ENCODE measurements at regions not wholly inside any gene's neighbourhood (a gene's known extent, or its start where the extent isn't known, plus 50 kb on each side); places are given as distances from the start of the nearest gene placed in this dataset.

GRCh38 chr7:152970481-152970880 is 210.9 kb downstream of the ACTR3B start:
- Mint-ChIP-seq H3K9me3 (no peaks in the 10 kb centered on the region), H3K36me3 (no peaks in the 10 kb centered on the region), H3K4me1 (no peaks in the 10 kb centered on the region), H3K4me3 (no peak overlapping the region), H3K27ac (no peak overlapping the region), H3K27me3 (no peaks in the 10 kb centered on the region)
- ATAC-seq = no peak

GRCh38 chr7:152974577-152974976 is 215.0 kb downstream of the ACTR3B start:
- H3K27me3 Mint-ChIP-seq = no peaks in the 10 kb centered on the region
- H3K27ac Mint-ChIP-seq = no peak overlapping the region
- no peaks in the 10 kb centered on the region for H3K9me3 Mint-ChIP-seq
- H3K36me3 Mint-ChIP-seq = no peaks in the 10 kb centered on the region
- no peak for ATAC-seq
- no peaks in the 10 kb centered on the region for H3K4me1 Mint-ChIP-seq
- H3K4me3 Mint-ChIP-seq = no peak overlapping the region

DNA sequence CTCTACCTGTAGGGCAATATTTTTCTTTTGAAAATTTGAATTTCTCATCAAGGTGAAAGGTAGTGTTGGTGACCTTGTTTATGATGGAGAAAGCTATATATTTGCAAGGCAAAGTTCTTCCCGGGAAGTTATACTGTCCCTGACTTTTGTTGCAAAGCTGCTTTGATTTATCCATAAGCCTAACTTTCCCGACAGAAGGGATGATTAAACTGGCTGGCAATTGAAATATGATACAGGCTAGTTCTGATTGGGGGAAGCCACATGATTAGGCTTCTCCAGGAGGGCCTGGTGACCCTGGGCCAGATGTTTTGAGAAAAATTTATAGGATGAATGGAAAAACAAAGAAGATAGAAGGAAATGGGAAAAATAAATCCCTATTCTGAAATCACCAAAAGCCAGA is 215.5 kb downstream of the ACTR3B start:
- no peaks in the 10 kb centered on the region for H3K27me3 Mint-ChIP-seq
- H3K9me3 Mint-ChIP-seq = no peaks in the 10 kb centered on the region
- no peak overlapping the region for H3K4me3 Mint-ChIP-seq
- H3K36me3 Mint-ChIP-seq = no peaks in the 10 kb centered on the region
- H3K27ac Mint-ChIP-seq = no peak overlapping the region
- H3K4me1 Mint-ChIP-seq = no peaks in the 10 kb centered on the region
- ATAC-seq = no peak

DNA sequence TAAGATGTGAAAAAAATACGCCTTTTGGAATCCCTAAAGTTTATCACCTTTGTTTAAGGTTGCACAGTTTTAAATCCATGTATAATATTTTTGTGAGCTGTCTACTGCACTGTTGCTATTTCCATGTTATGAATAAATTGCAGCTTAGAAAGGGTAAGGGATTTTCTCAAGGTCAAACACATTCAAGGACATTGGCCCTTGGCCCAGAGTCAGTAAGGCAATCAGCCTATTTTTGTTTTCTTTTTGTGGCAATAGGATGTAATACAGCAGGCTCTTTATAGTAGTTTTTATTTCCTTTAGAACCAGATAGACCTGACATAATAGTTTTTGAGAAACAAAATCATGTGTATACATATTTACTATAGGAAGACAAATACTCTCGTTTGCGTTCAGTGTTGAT is 219.8 kb downstream of the ACTR3B start:
- no peaks in the 10 kb centered on the region for H3K36me3 Mint-ChIP-seq
- no peaks in the 10 kb centered on the region for H3K9me3 Mint-ChIP-seq
- no peak overlapping the region for H3K27ac Mint-ChIP-seq
- no peak overlapping the region for H3K4me3 Mint-ChIP-seq
- no peaks in the 10 kb centered on the region for H3K4me1 Mint-ChIP-seq
- no peaks in the 10 kb centered on the region for H3K27me3 Mint-ChIP-seq
- no peak for ATAC-seq

DNA sequence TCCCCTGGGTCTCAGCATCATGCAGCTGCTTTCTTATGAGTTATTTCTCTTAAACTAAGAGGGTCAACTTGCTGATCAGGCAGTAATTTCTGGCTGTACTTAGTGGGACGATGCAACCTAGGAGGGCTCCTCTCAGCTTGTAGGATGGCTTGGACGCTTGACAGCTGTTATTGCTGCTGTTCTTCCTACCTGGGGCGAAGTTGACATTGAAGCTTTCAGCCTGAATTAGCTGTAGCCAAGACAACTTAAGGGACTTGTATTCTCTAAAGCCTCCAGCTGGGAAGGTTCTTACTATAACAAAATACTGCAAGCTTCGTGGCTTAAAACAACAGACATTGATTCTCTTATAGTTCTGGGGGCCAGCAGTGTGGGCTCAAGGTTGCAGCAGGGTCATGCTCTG is 224.9 kb downstream of the ACTR3B start:
- H3K9me3 Mint-ChIP-seq = no peaks in the 10 kb centered on the region
- no peaks in the 10 kb centered on the region for H3K4me1 Mint-ChIP-seq
- no peaks in the 10 kb centered on the region for H3K27me3 Mint-ChIP-seq
- H3K27ac Mint-ChIP-seq = no peak overlapping the region
- ATAC-seq = no peak
- H3K4me3 Mint-ChIP-seq = no peak overlapping the region
- no peaks in the 10 kb centered on the region for H3K36me3 Mint-ChIP-seq

- H3K4me3 Mint-ChIP-seq = no peak overlapping the region
- H3K9me3 Mint-ChIP-seq = no peaks in the 10 kb centered on the region
- ATAC-seq = no peak
- no peaks in the 10 kb centered on the region for H3K36me3 Mint-ChIP-seq
- H3K4me1 Mint-ChIP-seq = no peaks in the 10 kb centered on the region
- no peak overlapping the region for H3K27ac Mint-ChIP-seq
- no peaks in the 10 kb centered on the region for H3K27me3 Mint-ChIP-seq
Observed at GRCh38 chr7:152986376-152986775, 226.8 kb downstream of the ACTR3B start.

- no peak for ATAC-seq
- Mint-ChIP-seq H3K36me3 (no peaks in the 10 kb centered on the region), H3K9me3 (no peaks in the 10 kb centered on the region), H3K4me1 (no peaks in the 10 kb centered on the region), H3K27ac (no peak overlapping the region), H3K4me3 (no peak overlapping the region), H3K27me3 (no peaks in the 10 kb centered on the region)
Observed at GRCh38 chr7:152987656-152988055, 228.1 kb downstream of the ACTR3B start.

- Mint-ChIP-seq H3K36me3 (no peaks in the 10 kb centered on the region), H3K4me1 (no peaks in the 10 kb centered on the region), H3K4me3 (no peak overlapping the region), H3K27me3 (no peaks in the 10 kb centered on the region), H3K27ac (no peak overlapping the region), H3K9me3 (no peaks in the 10 kb centered on the region)
- ATAC-seq = no peak
Observed at GRCh38 chr7:152989889-152990380, 230.4 kb downstream of the ACTR3B start.

DNA sequence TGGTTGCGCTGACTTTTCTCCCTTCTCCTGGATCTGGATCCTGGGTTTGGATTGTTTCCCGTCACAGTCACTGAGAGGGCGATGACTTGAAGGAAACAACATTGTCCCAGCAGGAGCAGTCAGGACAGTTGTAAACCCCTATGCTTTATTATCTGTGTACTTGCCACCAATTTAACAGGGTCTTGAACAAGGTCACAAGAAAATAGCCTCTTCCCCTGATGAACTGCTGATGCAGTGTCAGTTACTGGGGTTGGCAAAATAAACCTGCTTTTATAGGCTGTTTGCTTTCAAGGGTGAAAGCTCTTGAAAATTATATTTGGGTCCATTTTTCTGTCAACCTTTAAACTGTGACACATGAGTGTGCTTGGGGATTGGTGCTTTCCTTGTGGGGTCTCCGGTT is 238.9 kb downstream of the ACTR3B start:
- Mint-ChIP-seq H3K9me3 (peaks cover 12% of the 10 kb centered on the region), H3K27me3 (no peaks in the 10 kb centered on the region), H3K27ac (no peak overlapping the region), H3K4me3 (no peak overlapping the region), H3K36me3 (no peaks in the 10 kb centered on the region), H3K4me1 (no peaks in the 10 kb centered on the region)
- ATAC-seq = no peak

DNA sequence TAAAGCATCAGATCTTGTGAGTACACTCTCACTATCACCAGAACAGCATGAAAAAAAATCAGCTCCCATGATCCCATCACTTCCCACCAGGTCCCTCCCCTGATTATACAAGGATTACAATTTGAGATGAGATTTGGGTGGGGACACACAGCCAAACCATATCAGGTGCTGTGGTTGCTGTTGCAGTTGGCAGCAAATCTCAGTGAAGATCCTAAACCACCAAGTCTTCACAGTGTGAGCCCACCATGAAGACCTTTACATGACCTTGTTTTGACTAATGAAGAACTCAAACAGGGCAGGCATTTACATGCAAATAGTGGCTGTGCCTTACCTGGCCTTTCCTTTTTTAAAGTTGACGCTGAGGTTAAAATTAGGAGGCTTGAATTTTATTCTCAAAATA is 242.6 kb downstream of the ACTR3B start:
- Mint-ChIP-seq H3K27ac (no peak overlapping the region), H3K36me3 (no peaks in the 10 kb centered on the region), H3K27me3 (no peaks in the 10 kb centered on the region), H3K4me1 (no peaks in the 10 kb centered on the region), H3K9me3 (peaks cover 12% of the 10 kb centered on the region), H3K4me3 (no peak overlapping the region)
- no peak for ATAC-seq

DNA sequence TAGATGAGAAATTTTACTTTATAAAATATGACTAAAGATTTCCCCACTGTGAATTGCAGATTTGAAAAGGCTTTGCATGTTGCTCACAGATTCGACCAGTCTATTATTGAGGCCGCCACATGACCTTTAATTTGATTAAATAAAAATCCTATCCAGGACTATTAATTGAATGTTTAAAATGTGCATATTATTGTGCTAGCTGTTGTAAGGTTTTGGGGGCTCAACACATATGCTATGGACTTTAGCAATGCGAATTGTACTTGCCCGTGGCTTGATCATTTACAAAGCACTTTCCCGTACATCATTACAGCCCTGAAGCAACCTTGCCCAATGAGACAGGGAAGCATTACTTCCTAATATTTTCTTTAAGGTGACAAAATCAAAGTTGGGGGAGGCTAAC is 243.0 kb downstream of the ACTR3B start:
- Mint-ChIP-seq H3K27ac (no peak overlapping the region), H3K4me1 (no peaks in the 10 kb centered on the region), H3K36me3 (no peaks in the 10 kb centered on the region), H3K27me3 (no peaks in the 10 kb centered on the region), H3K9me3 (peaks cover 12% of the 10 kb centered on the region), H3K4me3 (no peak overlapping the region)
- no peak for ATAC-seq

DNA sequence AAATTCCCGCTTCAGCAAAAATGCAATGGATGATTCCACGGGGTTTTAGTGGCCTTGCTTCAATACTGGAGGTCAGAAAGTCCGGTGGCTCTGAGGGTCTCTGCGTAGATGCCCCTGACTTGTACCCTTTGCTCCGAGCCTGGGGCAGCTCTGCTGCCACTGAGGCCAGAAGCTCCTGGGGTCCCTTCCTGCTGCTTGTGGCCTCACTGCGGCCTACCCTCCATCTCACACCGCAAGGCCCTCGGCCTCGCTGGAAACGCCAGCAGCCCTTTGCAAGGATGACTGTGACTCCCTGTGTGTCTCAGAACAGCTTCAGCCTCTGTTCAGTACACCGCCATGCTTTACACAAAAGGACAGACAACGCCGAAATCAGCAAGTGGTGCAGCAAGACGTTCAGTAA is 244.8 kb downstream of the ACTR3B start:
- H3K27ac Mint-ChIP-seq = no peak overlapping the region
- H3K36me3 Mint-ChIP-seq = no peaks in the 10 kb centered on the region
- no peak overlapping the region for H3K4me3 Mint-ChIP-seq
- H3K4me1 Mint-ChIP-seq = no peaks in the 10 kb centered on the region
- H3K9me3 Mint-ChIP-seq = peaks cover 12% of the 10 kb centered on the region
- no peaks in the 10 kb centered on the region for H3K27me3 Mint-ChIP-seq
- ATAC-seq = no peak

DNA sequence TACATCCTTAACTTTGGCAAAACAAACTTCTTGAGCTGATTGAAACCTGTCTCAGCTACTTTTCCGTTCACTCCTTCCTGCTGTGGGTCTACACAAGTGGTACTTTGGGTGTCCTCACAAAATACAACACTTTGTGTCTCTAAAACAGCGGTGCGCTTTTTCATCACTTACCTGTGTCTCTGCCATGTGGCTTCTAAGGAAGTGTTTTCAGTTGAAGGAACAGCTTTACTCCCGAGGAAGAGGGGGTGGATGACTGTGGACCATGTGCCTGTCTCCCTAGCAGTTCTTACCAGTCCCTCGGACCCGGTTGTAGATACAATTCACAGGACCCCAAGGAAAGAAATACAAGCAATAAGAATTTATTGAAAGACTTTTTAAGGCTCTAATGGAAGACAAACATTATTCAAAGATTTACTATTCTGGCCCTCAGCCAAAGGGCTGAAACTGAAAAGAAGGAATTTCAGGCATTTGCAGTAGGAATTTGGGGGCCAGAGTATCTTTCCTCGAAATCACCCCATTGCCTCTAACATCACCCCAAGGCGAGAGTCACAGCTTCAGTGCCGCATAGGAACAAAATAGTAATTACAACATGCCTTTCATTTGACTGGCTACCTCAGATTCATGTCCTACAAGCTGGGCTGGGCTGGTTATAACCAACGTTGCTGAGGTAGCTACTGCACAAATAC is 246.3 kb downstream of the ACTR3B start:
- Mint-ChIP-seq H3K4me1 (no peaks in the 10 kb centered on the region), H3K9me3 (peaks cover 5% of the 10 kb centered on the region), H3K36me3 (no peaks in the 10 kb centered on the region), H3K27ac (no peak overlapping the region), H3K4me3 (no peak overlapping the region), H3K27me3 (no peaks in the 10 kb centered on the region)
- ATAC-seq = no peak

DNA sequence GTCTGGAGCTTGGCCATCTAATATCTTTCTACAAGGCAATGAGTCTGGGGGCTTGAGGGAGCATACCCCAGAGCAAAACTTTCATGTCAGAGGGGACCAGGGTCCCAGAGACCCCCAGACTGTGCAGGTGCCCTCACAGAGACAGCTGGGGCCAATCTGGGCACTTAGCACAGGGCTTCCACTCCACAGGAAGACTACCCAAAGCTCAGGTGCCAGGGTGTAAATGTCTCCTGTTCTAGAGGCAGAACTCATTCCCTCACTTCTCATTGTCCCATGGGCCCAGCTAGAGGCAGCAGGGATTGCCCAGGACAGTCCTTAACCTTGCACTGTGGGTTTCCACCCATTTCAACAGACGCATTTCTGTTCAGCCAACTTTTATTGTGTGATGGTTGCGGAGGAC is 246.9 kb downstream of the ACTR3B start:
- H3K4me3 Mint-ChIP-seq = no peak overlapping the region
- H3K4me1 Mint-ChIP-seq = no peaks in the 10 kb centered on the region
- no peak overlapping the region for H3K27ac Mint-ChIP-seq
- H3K27me3 Mint-ChIP-seq = no peaks in the 10 kb centered on the region
- H3K36me3 Mint-ChIP-seq = no peaks in the 10 kb centered on the region
- peaks cover 3% of the 10 kb centered on the region for H3K9me3 Mint-ChIP-seq
- no peak for ATAC-seq

DNA sequence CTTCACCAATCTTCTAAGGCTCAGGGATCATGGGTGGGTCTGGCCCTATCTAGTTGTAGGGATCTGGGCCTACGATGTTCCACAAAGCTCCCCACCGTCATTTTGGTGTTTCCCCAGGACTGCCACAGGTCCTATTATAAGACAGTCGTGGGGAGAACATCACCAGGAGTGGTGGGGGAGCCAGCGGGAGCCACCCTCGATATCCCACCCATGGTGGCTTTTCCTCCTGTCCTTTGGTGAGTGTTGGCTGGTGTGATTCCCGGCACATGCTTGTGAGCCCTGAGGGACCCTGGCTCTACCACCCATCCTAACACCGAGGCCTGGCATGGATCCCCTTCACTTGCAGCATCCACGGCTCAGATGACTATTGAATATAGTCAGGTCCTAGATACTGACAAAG is 247.4 kb downstream of the ACTR3B start:
- Mint-ChIP-seq H3K27me3 (no peaks in the 10 kb centered on the region), H3K27ac (no peak overlapping the region), H3K36me3 (no peaks in the 10 kb centered on the region), H3K9me3 (no peaks in the 10 kb centered on the region), H3K4me1 (no peaks in the 10 kb centered on the region), H3K4me3 (no peak overlapping the region)
- no peak for ATAC-seq

GRCh38 chr7:153010416-153010815 is 250.9 kb downstream of the ACTR3B start:
- Mint-ChIP-seq H3K27me3 (no peaks in the 10 kb centered on the region), H3K4me3 (no peak overlapping the region), H3K9me3 (no peaks in the 10 kb centered on the region), H3K36me3 (no peaks in the 10 kb centered on the region), H3K27ac (no peak overlapping the region), H3K4me1 (no peaks in the 10 kb centered on the region)
- ATAC-seq = no peak

DNA sequence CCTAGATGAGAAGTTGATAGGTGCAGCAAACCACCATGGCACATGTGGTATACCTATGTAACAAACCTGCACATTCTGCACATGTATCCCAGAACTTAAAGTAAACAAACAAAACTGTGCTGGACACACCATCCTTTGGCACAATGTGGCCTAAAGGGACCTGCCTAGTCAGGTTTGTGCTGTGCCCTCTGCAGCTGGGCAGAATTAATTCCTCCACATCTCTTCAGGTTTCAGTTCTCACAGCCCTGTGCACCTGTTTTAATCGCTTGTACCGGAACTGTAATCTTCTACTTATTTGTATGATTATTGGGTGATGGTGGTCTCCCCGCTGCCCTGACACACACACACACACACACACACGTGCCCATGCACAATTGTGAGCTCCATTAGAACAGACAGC is 252.7 kb downstream of the ACTR3B start:
- Mint-ChIP-seq H3K4me3 (no peak overlapping the region), H3K36me3 (no peaks in the 10 kb centered on the region), H3K9me3 (no peaks in the 10 kb centered on the region), H3K27ac (no peak overlapping the region), H3K27me3 (no peaks in the 10 kb centered on the region), H3K4me1 (no peaks in the 10 kb centered on the region)
- ATAC-seq = no peak
